Activated CD4-positive, alpha-beta T cell treated with anti-CD3 and anti-CD28 coated beads, Interleukin-2, amount 10 ng/mL, durations not matched to agents 7 days and 5 days (primary cell): ENCODE measurements at regions not wholly inside any gene's neighbourhood (a gene's known extent, or its start where the extent isn't known, plus 50 kb on each side); places are given as distances from the start of the nearest gene placed in this dataset.

Experiments
- CTCF ChIA-PET: fragments of 350-600 bp; sonication (Branson Sonifier 250); formaldehyde crosslinking; loops from one replicate; lab custom pipeline; 2021; ENCODE audit warnings: antibody characterized with exemption; lab: Charles Lee
- POLR2A ChIA-PET: fragments of 350-600 bp; sonication (Branson Sonifier 250); formaldehyde crosslinking; loops from one replicate; lab custom pipeline; 2021; ENCODE audit warnings: antibody characterized with exemption; lab: Charles Lee
- DNase-seq: peaks from one replicate; pipeline ENCODE4 v3.0.0-alpha.2; 2020
- H3K27ac Mint-ChIP-seq: one replicate; pipeline ENCODE4 v1.8.0; 2021; ENCODE audit warnings: mild to moderate bottlenecking, moderate library complexity, mixed read lengths
- H3K27me3 Mint-ChIP-seq: one replicate; pipeline ENCODE4 v1.8.0; 2021; ENCODE audit warnings: mixed read lengths
- H3K36me3 Mint-ChIP-seq: one replicate; pipeline ENCODE4 v1.8.0; 2021; ENCODE audit warnings: low read depth, mixed read lengths
- H3K4me1 Mint-ChIP-seq: one replicate; pipeline ENCODE4 v1.8.0; 2021; ENCODE audit warnings: mixed read lengths
- H3K4me3 Mint-ChIP-seq: one replicate; pipeline ENCODE4 v1.8.0; 2021; ENCODE audit warnings: mild to moderate bottlenecking, moderate library complexity, mixed read lengths
- H3K9me3 Mint-ChIP-seq: one replicate; pipeline ENCODE4 v1.8.0; 2021; ENCODE audit warnings: mixed read lengths

GRCh38 chr7:19853261-19853832 lies 79.9 kb upstream of the TMEM196 start:
- no peaks in the 10 kb centered on the region for H3K9me3 Mint-ChIP-seq
- H3K27me3 Mint-ChIP-seq, result no peaks in the 10 kb centered on the region
- no peak overlapping the region for H3K4me3 Mint-ChIP-seq
- no peaks in the 10 kb centered on the region for H3K36me3 Mint-ChIP-seq
- CTCF ChIA-PET, result no interaction called here
- POLR2A ChIA-PET, result no interaction called here
- no peak overlapping the region for H3K27ac Mint-ChIP-seq
- no peaks in the 10 kb centered on the region for H3K4me1 Mint-ChIP-seq
- no peak for DNase-seq

- POLR2A ChIA-PET, result no interaction called here
- Mint-ChIP-seq H3K4me3 (no peak overlapping the region), H3K36me3 (no peaks in the 10 kb centered on the region), H3K27ac (no peak overlapping the region), H3K4me1 (no peaks in the 10 kb centered on the region), H3K9me3 (no peaks in the 10 kb centered on the region), H3K27me3 (no peaks in the 10 kb centered on the region)
- no peak for DNase-seq
- CTCF ChIA-PET, result no interaction called here
Measured at GRCh38 chr7:19852192-19852591, 78.8 kb upstream of the TMEM196 start.

- CTCF ChIA-PET, result no interaction called here
- Mint-ChIP-seq H3K36me3 (no peaks in the 10 kb centered on the region), H3K4me3 (no peak overlapping the region), H3K9me3 (no peaks in the 10 kb centered on the region), H3K27ac (no peak overlapping the region), H3K4me1 (no peaks in the 10 kb centered on the region), H3K27me3 (no peaks in the 10 kb centered on the region)
- POLR2A ChIA-PET, result no interaction called here
- DNase-seq, result no peak
Measured at GRCh38 chr7:19851504-19851903, 78.1 kb upstream of the TMEM196 start.

- no peaks in the 10 kb centered on the region for H3K27me3 Mint-ChIP-seq
- H3K4me1 Mint-ChIP-seq, result no peaks in the 10 kb centered on the region
- CTCF ChIA-PET, result no interaction called here
- POLR2A ChIA-PET, result no interaction called here
- DNase-seq, result no peak
- H3K27ac Mint-ChIP-seq, result no peak overlapping the region
- H3K36me3 Mint-ChIP-seq, result no peaks in the 10 kb centered on the region
- no peaks in the 10 kb centered on the region for H3K9me3 Mint-ChIP-seq
- H3K4me3 Mint-ChIP-seq, result no peak overlapping the region
Measured at GRCh38 chr7:19834566-19834965, 61.1 kb upstream of the TMEM196 start.

- H3K4me1 Mint-ChIP-seq, result no peaks in the 10 kb centered on the region
- H3K4me3 Mint-ChIP-seq, result no peak overlapping the region
- no peaks in the 10 kb centered on the region for H3K27me3 Mint-ChIP-seq
- POLR2A ChIA-PET, result no interaction called here
- no peaks in the 10 kb centered on the region for H3K9me3 Mint-ChIP-seq
- H3K27ac Mint-ChIP-seq, result no peak overlapping the region
- H3K36me3 Mint-ChIP-seq, result no peaks in the 10 kb centered on the region
- no peak for DNase-seq
- CTCF ChIA-PET, result interaction anchor here (1.4 kb wide), 1 partner anchor 18 kb away, joined by 3 read pairs; no protein-coding TSS in a partner anchor
Measured at GRCh38 chr7:19830604-19831003, 57.2 kb upstream of the TMEM196 start.
